NAMALWA (cell line): ENCODE measurements at regions not wholly inside any gene's neighbourhood (a gene's known extent, or its start where the extent isn't known, plus 50 kb on each side); places are given as distances from the start of the nearest gene placed in this dataset.
"Not testable (repeated sequence)": the region's sequence is repeated elsewhere in the genome, so short reads cannot be mapped to it uniquely, and the experiment has no call there.

ENCODE experiments used
- DNase-seq: peaks from one replicate; pipeline ENCODE4 v3.0.0-alpha.2; 2015; ENCODE audit warnings: low spot score

DNA sequence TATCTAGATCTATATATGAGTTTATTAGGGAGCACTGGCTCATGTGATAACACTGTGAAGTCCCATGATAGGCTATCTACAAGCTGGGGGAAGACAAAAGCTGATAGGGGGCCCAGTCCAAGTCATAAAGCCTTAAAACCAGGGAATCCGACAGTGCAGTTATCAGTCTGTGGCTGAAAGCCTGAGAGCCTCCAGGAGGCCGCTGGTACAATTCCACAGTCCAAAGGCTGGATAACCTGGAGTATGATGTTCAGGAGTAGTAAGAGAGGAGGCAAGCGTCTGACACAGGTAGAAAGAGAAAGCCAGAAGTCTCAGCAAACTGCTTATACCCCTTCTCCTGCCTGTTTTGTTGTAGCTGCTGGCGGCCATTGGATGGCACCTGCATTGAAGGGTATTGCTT lies 177.6 kb upstream of the SPRY1 start:
- no peak for DNase-seq

DNA sequence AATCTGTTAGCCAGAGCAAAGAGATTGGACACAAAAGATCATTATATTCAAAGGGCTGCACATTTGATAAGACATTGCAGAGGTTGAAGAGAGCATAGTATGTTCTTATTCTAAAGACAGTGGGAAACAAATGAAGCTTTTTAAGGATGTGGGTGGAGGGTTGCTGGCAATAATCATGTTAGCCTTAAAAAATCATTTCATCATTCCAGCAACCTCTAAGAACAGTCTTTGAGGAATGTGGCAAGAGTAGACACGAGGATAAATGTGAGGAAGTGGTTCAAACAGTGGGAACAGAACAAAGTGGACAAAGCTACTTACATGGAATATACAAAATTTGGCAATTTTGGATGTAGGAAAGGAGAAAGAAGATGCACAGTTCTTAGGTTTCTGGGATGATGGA lies 167.3 kb upstream of the SPRY1 start:
- DNase-seq, result no peak

DNA sequence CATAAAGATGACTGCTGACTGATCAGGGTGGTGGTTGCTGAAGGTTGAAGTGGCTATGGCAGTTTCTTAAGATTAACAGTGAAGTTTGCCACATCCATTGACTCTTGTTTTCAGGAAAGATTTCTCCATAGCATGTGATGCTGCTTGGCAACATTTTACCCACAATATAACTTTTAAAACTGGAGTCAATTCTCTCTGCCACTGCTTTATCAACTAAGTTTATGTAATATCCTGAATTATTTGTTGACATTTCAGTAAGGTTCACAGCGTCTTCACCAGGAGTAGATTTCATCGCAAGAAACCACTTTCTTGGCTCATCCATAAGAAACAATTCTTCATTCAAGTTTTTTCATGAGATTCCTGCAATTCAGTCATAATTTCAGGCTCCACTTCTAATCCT lies 166.5 kb upstream of the SPRY1 start:
- DNase-seq, result no peak

DNA sequence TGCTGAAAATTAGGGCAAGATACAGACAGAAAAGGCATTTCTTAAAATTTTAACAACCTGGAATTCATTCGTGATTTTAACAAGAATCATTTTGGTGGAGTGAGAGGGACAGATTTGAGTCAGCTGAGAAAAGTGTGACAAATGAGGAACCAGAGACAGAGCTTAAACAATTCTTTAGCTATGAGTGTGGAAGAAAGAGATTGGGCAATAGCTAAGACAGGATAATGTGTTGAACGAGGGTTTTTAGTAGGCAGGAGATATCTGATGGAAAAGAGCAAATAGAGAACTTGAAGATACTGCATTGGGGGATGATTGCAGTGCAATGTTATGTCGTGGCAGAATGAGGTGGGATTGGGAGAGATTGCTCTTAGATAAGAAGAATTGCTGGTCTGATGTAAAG lies 164.2 kb upstream of the SPRY1 start:
- no peak for DNase-seq

DNA sequence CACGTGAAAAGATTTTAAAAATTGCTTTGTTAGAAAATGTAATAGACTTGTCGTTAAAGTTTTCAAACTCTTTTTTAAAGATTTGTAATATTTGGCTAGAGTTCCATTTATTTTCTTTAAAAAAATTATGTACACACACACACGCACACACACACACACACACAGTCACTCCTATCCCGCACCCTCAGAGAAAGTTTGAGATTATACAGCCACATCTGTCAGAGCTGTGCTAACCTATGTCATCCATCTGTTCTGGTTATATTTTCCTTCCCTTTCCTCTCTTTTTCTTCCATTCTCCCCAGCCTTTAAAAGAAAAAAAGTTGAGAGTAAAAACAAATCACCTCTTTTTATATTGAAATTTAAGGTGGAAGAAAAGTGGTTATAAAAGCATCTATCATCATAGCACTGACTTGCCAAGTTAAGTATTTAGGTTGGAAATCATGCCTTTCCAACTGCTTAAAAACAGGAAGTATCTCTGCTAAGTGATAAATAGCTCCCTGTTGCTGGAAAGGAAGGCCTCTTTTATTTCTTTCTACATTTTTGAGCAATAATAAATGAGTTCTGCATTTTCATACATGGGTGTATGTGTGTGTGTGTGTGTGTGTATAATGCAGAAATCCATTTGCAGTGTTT lies 163.3 kb upstream of the SPRY1 start:
- DNase-seq, result no peak

DNA sequence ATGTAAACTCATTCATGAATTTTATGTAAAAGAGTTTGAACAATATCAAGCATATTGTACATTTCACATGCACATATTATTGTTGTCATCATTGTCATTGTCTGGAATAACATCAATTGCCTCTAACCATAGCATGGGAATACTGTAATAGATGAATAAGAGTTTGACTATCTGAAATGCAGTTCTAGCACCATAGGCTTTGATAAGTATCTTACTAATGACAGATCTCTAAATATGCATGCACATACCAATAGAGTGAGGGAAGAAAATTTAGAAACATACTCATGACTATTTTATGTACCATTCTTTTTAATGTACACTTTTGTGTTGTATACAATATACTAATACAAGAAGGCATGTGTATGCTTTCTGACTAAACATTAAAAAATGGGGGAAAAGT lies 161.6 kb upstream of the SPRY1 start:
- no peak for DNase-seq

DNA sequence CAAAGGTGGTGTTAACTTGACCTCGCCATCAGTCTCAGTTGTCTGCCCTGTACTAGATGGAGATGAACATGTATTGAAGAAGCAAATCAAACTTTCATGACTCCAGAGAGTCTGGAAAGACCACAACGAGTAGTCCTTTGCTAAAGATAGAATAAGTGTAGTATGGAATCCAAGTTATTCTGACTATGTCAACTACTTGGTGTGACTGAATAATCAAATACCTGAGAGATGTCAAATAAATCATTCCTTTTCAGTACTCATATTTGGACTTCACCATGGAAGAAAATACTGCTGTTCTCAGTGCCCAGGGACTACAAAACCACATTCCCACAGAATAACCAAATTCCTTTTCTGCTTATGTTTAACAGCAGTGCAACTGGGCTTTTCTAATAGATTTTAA lies 161.2 kb upstream of the SPRY1 start:
- DNase-seq, result no peak

DNA sequence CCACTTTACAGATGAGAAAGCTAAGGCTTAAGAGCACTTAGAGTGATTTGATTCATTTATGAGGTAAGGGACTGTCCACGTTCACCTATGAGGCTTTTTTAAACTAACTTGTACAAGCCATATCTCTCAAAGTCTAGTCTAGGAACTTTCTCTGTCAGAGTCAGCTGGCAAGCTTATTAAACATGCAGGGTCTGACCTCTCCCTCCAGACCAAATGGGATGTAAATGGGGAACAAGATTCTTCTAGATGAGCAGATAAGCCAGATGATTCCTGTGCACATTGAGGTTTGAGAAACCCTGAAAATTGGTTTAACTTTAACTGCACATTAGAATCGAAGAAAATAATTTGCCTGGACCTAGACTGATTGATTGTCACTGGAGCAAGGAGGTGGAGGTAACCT lies 160.0 kb upstream of the SPRY1 start:
- no peak for DNase-seq

DNA sequence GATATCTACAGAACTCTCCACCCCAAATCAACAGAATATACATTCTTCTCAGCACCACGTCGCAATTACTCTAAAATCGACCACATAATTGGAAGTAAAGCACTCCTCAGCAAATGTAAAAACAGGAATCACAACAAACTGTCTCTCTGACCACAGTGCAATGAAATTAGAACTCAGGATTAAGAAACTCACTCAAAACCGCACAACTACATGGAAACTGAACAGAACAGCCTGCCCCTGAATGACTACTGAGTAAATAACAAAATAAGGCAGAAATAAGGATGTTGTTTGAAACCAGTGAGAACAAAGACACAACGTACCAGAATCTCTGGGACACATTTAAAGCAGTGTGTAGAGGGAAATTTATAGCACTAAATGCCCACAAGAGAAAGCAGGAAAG lies 156.3 kb upstream of the SPRY1 start:
- not testable (repeated sequence) for DNase-seq

DNA sequence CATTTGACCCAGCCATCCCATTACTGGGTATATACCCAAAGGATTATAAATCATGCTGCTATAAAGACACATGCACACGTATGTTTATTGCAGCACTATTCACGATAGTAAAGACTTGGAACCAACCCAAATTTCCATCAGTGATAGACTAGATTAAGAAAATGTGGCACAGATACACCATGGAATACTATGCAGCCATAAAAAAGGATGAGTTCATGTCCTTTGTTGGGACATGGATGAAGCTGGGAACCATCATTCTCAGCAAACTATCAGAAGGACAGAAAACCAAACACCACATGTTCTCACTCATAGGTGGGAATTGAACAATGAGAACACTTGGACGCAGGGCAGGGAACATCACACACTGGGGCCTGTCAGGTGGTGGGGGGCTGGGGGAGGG lies 153.4 kb upstream of the SPRY1 start:
- not testable (repeated sequence) for DNase-seq

DNA sequence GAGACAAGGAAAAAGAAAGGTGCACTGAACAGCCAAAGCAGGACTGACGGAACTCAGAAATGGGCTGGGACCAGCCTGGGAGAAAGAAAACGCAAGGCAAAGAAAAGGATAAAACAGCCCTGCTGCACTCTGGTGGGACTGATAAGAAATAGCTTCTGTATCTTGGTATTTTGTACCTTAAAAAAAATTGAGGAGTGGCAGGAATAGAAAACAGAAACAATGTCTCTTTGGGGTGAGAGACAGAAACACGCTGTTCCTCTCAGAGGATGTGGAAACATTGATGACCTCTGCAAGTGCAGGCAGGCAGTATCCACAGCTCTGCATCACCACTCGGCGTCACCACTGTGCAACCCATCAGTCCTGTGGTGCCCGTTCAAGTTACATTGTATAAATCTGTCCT lies 152.5 kb upstream of the SPRY1 start:
- DNase-seq, result no peak

DNA sequence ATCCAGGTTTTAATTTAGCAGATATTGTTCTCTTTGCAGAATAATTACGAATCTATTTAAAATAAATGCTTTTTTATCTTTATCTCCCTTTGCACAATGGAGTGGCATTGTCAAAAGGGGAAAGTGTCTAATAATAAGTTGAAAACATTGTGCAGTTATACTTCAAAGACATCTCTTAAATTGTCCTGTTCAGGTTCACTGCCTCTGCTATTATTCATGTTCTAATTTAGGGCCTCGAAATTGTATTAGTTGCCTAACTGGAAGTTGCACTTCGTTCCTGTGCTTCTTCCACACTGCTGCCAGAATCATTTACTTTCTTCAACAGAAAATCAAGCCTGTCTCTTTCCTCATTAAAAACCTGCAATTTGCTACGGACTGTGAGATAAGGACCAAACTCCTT lies 150.5 kb upstream of the SPRY1 start:
- DNase-seq, result no peak

DNA sequence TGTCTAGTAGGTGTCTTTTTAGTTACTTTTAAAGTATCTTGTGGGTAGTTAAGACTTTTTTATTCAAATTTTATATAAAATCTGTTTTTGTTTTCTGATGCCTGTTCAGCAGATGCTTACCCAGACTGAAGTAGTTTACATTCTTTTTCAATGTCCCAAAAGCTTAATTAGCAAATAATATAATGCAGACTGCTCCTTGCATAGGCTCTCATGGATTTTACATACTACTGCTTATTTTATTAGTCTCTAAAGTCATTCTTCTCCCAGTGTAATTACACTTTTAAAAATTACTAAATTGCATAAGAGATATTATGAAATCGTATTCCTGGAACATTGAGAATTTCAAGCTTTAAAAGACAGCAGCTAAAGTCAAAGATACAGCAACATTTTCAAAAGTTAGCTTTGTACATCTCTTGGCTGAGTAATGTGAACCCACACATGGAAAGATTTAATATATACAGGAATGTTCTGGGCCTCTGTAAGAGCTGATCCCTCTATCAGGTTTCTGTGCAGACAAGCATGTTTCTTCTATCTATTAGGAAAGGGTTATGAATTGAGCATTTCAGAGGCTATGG lies 148.4 kb upstream of the SPRY1 start:
- DNase-seq, result no peak

DNA sequence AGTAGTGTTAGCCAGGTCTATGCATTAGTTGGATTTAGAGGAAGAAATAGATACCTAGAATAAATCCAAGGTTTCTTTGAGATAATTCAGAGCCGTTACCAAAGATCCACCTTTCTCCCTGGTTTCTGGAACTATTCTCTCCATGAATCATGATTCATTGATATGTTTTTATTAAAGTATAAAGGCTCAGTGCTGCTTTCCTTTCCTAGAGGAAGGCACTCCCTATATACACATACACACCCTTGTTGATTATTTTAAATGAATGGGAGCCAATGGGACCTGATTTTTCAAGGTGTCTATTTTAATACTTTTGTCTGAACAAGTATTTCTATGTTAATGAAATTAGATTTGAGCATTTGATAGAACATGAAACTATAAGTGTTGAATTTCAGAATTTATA lies 146.8 kb upstream of the SPRY1 start:
- DNase-seq, result no peak

DNA sequence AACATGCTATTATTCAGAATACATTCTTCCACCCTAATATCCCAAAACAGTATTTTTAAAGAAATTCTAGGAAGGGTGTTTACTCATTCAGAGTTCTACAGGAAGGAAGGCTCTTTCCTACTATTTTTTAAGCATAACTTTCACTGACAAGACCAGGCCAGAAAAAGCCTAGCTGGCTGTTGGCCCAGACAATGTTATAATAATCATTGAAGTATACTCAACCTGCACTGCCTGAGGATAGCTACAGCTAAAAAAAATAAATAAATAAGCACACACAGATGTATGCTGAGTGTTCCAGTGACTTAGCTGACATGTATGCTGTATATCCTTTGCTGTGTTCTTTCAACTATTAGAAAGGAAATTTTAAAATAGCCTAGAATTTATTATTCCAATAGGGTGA lies 145.8 kb upstream of the SPRY1 start:
- no peak for DNase-seq

DNA sequence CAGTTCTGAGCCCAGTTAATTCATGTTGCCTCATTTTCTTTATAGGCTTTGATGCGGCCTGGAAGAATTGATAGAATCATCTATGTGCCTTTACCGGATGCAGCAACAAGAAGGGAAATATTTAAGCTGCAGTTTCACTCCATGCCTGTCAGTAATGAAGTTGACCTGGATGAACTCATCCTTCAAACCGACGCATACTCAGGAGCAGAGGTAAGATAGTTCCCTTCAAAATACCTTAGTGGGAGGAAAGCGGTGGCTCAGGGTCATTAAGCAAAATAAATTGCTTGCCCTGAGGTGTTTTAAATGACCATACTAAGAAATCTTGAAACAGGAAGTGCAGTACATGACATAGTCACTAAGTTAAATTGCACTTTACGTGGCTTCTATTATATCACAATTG lies 140.6 kb upstream of the SPRY1 start:
- no peak for DNase-seq

DNA sequence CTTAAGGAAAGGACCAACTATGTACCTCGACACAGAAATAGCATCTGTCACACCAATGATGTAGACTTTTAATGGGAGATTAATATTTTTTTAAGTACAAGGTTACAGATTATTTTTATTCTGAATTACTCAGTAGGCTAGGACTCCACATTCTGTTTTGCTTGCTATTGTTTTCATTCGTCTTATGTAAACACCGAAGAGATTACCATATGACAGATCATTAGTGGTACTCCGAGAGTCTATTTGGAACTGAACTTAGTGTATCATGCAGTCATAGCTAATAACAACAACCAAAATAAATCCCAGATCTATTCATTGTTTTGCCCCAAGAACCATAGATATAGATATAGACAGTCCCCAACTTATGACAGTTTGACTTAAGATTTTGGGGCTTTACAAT lies 139.7 kb upstream of the SPRY1 start:
- DNase-seq, result no peak

DNA sequence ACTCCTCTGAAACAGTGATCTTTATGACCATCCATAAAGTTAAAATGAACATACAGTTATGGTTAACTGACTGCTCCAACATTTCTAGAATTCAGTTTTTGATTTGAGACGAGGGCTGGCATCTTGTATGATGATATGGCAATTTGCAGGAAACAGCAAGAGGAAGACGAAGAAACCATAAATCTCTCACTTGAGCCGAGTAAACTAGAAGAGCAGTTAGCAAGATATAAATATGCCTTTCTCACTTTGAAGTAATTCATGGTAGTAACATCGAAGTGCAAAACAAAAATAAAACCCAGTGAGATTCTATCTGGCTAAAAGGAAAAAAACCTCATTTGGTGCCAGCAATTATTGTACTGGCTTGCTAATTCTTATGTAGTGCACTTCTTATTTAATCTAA lies 139.0 kb upstream of the SPRY1 start:
- no peak for DNase-seq

DNA sequence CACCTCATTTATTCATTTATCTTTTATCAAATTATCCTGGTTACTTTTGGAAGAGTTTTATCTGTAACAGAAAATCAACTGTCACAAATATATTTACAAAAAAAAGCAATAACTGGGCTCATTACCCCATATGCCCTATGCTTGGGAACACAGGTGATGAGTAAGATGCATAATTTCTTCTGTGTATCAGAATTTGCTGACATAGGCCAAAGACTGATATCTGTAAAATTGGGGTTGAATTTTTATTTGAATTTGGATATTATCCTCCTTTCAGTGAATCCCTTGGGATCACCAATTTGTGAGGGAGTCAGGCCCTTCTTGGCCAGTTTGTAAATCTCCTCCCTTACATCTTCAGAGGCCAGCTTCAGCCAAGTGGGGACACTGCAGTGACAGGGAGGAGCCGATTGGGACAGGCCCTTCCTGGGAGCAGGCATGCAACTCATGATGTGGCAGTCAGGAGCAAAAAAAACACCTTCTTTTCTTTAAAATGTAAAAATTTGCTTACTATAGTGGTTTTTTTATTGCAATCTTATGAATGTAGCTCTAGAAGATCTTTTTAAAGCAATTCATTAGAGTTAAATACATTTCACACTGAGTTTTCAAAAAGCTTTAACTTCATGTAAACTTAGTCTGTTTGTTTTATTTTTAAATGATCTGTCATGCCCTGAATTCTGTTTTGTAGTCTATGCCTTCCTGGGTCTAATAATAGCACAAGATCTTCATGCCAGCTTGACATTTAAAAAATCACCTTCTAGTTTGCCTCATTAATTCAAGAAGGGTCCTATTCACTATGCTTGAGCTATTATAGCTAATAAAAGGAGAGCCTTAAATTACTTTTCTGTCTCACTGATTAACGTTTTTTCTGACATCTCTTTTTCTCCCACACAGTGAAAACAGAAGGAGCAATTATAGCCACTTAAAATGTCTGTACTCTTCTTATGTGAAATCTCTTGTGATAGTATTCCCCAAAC lies 136.6 kb upstream of the SPRY1 start:
- no peak for DNase-seq

DNA sequence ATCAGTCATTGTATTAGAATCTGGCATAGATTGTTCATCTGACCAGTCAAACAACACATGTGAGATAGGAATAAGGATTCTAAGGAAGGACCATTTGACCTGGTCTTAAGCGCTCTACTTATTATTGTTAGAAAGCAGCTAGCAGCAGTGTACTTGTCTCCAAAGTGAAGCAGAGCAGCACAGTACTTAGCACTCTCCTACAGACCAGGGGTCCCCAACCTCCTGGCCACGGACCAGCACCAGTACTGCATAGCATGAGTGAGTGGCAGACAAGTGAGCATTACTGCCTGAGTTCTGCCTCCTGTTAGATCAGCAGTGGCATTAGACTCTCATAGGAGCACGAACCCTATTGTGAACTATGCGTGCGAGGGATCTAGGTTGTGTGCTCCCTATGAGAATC lies 135.9 kb upstream of the SPRY1 start:
- no peak for DNase-seq

DNA sequence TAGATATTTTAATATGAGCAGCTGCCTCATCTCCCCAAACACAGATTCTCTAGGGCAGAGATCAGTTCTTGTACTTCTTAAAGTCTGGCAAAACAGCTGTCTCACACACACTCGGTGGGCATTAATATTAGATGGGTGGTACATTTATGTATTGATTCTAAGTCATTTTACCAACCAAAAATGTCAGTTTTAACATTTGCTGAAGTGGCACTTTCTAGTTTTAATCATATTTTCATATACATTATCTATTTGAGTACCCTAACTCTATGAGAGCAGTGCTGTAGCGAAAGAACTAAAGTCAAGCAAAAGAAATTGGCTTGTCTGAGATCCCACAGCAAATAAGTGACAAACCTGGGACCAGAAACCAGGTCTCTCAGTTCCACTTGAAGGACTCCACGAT lies 134.5 kb upstream of the SPRY1 start:
- DNase-seq, result no peak

DNA sequence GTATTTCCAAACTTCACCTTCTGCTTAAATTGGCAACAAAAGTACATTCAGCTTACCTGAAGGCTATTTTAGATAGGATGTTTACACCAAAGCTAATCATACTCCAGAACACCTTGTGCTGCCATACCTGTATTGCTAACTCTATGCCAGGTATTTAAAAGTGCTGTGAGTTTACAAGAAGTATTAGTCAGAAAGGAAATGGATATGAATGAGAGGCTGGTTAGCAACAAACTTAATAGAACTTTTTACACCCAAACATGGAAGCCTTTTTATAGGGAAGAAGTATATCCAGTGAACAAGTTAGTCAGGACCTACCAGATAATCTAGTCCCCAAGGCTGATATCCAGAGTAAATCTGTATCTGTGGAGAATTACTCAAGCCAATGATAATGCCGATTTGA lies 131.2 kb upstream of the SPRY1 start:
- no peak for DNase-seq

DNA sequence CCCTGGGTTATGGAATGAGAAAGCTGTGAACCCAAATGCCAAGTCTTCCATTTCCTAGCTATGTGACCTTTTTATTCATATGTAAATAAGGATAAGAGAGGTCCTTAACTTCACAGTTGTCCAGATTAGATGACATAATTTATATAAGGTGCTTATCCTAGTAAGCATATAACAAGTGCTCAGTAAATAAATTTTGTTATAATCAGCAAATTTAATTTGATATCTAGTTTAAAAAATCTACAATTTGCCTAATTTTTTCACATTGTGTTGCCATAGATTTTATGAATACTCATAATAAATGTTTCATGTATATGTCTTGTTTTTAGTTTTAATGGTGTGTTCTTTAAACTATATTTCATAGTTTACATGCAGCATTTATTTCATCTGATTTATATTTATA lies 130.4 kb upstream of the SPRY1 start:
- no peak for DNase-seq
